Stimulated activated memory B cell treated with anti-CD40 and anti-IgM and Interleukin-4, amounts not matched to agents 10 μg/mL and 1 μg/mL and 100 μg/mL, for 72 hours (primary cell): ENCODE measurements at regions not wholly inside any gene's neighbourhood (a gene's known extent, or its start where the extent isn't known, plus 50 kb on each side); places are given as distances from the start of the nearest gene placed in this dataset.
"Not testable (repeated sequence)": the region's sequence is repeated elsewhere in the genome, so short reads cannot be mapped to it uniquely, and the experiment has no call there.

ENCODE experiments used
- ATAC-seq: fragments of 150-1000 bp; cut with Tn5 transposase; 2 replicates; pipeline ENCODE4 v1.10.0; 2021
- H3K27ac Mint-ChIP-seq: one replicate; pipeline ENCODE4 v1.8.0; 2022; ENCODE audit warnings: mild to moderate bottlenecking, mixed read lengths
- H3K27me3 Mint-ChIP-seq: one replicate; pipeline ENCODE4 v1.8.0; 2022; ENCODE audit warnings: mixed read lengths
- H3K36me3 Mint-ChIP-seq: one replicate; pipeline ENCODE4 v1.8.0; 2022; ENCODE audit warnings: mixed read lengths
- H3K4me1 Mint-ChIP-seq: one replicate; pipeline ENCODE4 v1.8.0; 2022; ENCODE audit warnings: mixed read lengths
- H3K4me3 Mint-ChIP-seq: one replicate; pipeline ENCODE4 v1.8.0; 2022; ENCODE audit warnings: mild to moderate bottlenecking, moderate library complexity, mixed read lengths
- H3K9me3 Mint-ChIP-seq: one replicate; pipeline ENCODE4 v1.8.0; 2022; ENCODE audit warnings: mixed read lengths

- Mint-ChIP-seq H3K27ac (no peak overlapping the region), H3K27me3 (no peaks in the 10 kb centered on the region), H3K4me1 (no peaks in the 10 kb centered on the region), H3K4me3 (no peak overlapping the region), H3K36me3 (no peaks in the 10 kb centered on the region), H3K9me3 (peaks cover 6% of the 10 kb centered on the region)
- ATAC-seq = no peak
Observed at GRCh38 chr11:98062714-98063113, 958.0 kb upstream of the CNTN5 start.

GRCh38 chr11:98068251-98068650 lies 952.5 kb upstream of the CNTN5 start:
- no peak overlapping the region for H3K4me3 Mint-ChIP-seq
- H3K27me3 Mint-ChIP-seq = no peaks in the 10 kb centered on the region
- H3K4me1 Mint-ChIP-seq = no peaks in the 10 kb centered on the region
- H3K9me3 Mint-ChIP-seq = peaks cover 3% of the 10 kb centered on the region
- H3K27ac Mint-ChIP-seq = no peak overlapping the region
- ATAC-seq = no peak
- no peaks in the 10 kb centered on the region for H3K36me3 Mint-ChIP-seq

- not testable (repeated sequence) for ATAC-seq, H3K4me3 Mint-ChIP-seq, H3K9me3 Mint-ChIP-seq, H3K27me3 Mint-ChIP-seq, H3K36me3 Mint-ChIP-seq, H3K27ac Mint-ChIP-seq, H3K4me1 Mint-ChIP-seq
Observed at GRCh38 chr11:98069147-98069546, 951.6 kb upstream of the CNTN5 start.

- H3K9me3 Mint-ChIP-seq = peaks cover 3% of the 10 kb centered on the region
- H3K4me1 Mint-ChIP-seq = no peaks in the 10 kb centered on the region
- no peaks in the 10 kb centered on the region for H3K27me3 Mint-ChIP-seq
- no peak overlapping the region for H3K27ac Mint-ChIP-seq
- no peak overlapping the region for H3K4me3 Mint-ChIP-seq
- no peak for ATAC-seq
- no peaks in the 10 kb centered on the region for H3K36me3 Mint-ChIP-seq
Observed at GRCh38 chr11:98069861-98070260, 950.9 kb upstream of the CNTN5 start.

- Mint-ChIP-seq H3K9me3 (peaks cover 12% of the 10 kb centered on the region), H3K27ac (no peak overlapping the region)
- no peak for ATAC-seq
Observed at GRCh38 chr11:98090861-98091505, 929.8 kb upstream of the CNTN5 start.

GRCh38 chr11:98099371-98099770 lies 921.4 kb upstream of the CNTN5 start:
- Mint-ChIP-seq H3K27me3 (no peaks in the 10 kb centered on the region), H3K27ac (no peak overlapping the region), H3K9me3 (peaks cover 9% of the 10 kb centered on the region), H3K4me1 (no peaks in the 10 kb centered on the region), H3K4me3 (no peak overlapping the region), H3K36me3 (no peaks in the 10 kb centered on the region)
- no peak for ATAC-seq

More at GRCh38 chr11:98090861-98091505, 929.8 kb upstream of the CNTN5 start:
- H3K4me3 Mint-ChIP-seq = no peak overlapping the region
- no peaks in the 10 kb centered on the region for H3K36me3 Mint-ChIP-seq
- no peaks in the 10 kb centered on the region for H3K27me3 Mint-ChIP-seq
- no peaks in the 10 kb centered on the region for H3K4me1 Mint-ChIP-seq

GRCh38 chr11:98100689-98101088 lies 920.1 kb upstream of the CNTN5 start:
- Mint-ChIP-seq H3K4me3 (no peak overlapping the region), H3K27ac (no peak overlapping the region), H3K9me3 (peaks cover 7% of the 10 kb centered on the region), H3K4me1 (no peaks in the 10 kb centered on the region), H3K36me3 (no peaks in the 10 kb centered on the region), H3K27me3 (no peaks in the 10 kb centered on the region)
- ATAC-seq = no peak

GRCh38 chr11:98101329-98101728 lies 919.4 kb upstream of the CNTN5 start:
- H3K9me3 Mint-ChIP-seq = peaks cover 7% of the 10 kb centered on the region
- H3K27me3 Mint-ChIP-seq = no peaks in the 10 kb centered on the region
- H3K36me3 Mint-ChIP-seq = no peaks in the 10 kb centered on the region
- no peak overlapping the region for H3K4me3 Mint-ChIP-seq
- H3K4me1 Mint-ChIP-seq = no peaks in the 10 kb centered on the region
- no peak overlapping the region for H3K27ac Mint-ChIP-seq
- no peak for ATAC-seq

- Mint-ChIP-seq H3K27me3 (no peaks in the 10 kb centered on the region), H3K4me3 (no peak overlapping the region), H3K36me3 (no peaks in the 10 kb centered on the region), H3K4me1 (no peaks in the 10 kb centered on the region), H3K27ac (no peak overlapping the region), H3K9me3 (peaks cover 7% of the 10 kb centered on the region)
- no peak for ATAC-seq
Observed at GRCh38 chr11:98104249-98104648, 916.5 kb upstream of the CNTN5 start.

GRCh38 chr11:98107736-98108135 lies 913.0 kb upstream of the CNTN5 start:
- no peaks in the 10 kb centered on the region for H3K27me3 Mint-ChIP-seq
- no peaks in the 10 kb centered on the region for H3K4me1 Mint-ChIP-seq
- ATAC-seq = no peak
- no peak overlapping the region for H3K4me3 Mint-ChIP-seq
- H3K27ac Mint-ChIP-seq = no peak overlapping the region
- no peaks in the 10 kb centered on the region for H3K36me3 Mint-ChIP-seq
- H3K9me3 Mint-ChIP-seq = no peaks in the 10 kb centered on the region

GRCh38 chr11:98110030-98110429 lies 910.7 kb upstream of the CNTN5 start:
- H3K27ac Mint-ChIP-seq = no peak overlapping the region

GRCh38 chr11:98115873-98116272 lies 904.9 kb upstream of the CNTN5 start:
- Mint-ChIP-seq H3K4me3 (no peak overlapping the region), H3K27me3 (no peaks in the 10 kb centered on the region), H3K9me3 (peaks cover 7% of the 10 kb centered on the region), H3K4me1 (no peaks in the 10 kb centered on the region), H3K27ac (no peak overlapping the region), H3K36me3 (no peaks in the 10 kb centered on the region)
- ATAC-seq = no peak

More at GRCh38 chr11:98110030-98110429, 910.7 kb upstream of the CNTN5 start:
- no peak overlapping the region for H3K4me3 Mint-ChIP-seq
- no peaks in the 10 kb centered on the region for H3K36me3 Mint-ChIP-seq
- no peaks in the 10 kb centered on the region for H3K9me3 Mint-ChIP-seq
- H3K27me3 Mint-ChIP-seq = no peaks in the 10 kb centered on the region
- ATAC-seq = no peak
- no peaks in the 10 kb centered on the region for H3K4me1 Mint-ChIP-seq

GRCh38 chr11:98130117-98130625 lies 890.6 kb upstream of the CNTN5 start:
- H3K4me3 Mint-ChIP-seq = no peak overlapping the region
- H3K36me3 Mint-ChIP-seq = no peaks in the 10 kb centered on the region
- ATAC-seq = no peak
- peaks cover 8% of the 10 kb centered on the region for H3K9me3 Mint-ChIP-seq
- no peaks in the 10 kb centered on the region for H3K4me1 Mint-ChIP-seq
- no peaks in the 10 kb centered on the region for H3K27me3 Mint-ChIP-seq
- no peak overlapping the region for H3K27ac Mint-ChIP-seq

- ATAC-seq = no peak
- Mint-ChIP-seq H3K4me3 (no peak overlapping the region), H3K4me1 (no peaks in the 10 kb centered on the region), H3K9me3 (peaks cover 7% of the 10 kb centered on the region), H3K27ac (no peak overlapping the region), H3K36me3 (no peaks in the 10 kb centered on the region), H3K27me3 (no peaks in the 10 kb centered on the region)
Observed at GRCh38 chr11:98136357-98136756, 884.4 kb upstream of the CNTN5 start.

- Mint-ChIP-seq H3K4me1 (no peaks in the 10 kb centered on the region), H3K27me3 (no peaks in the 10 kb centered on the region), H3K9me3 (peaks cover 6% of the 10 kb centered on the region), H3K4me3 (no peak overlapping the region), H3K36me3 (no peaks in the 10 kb centered on the region), H3K27ac (no peak overlapping the region)
- no peak for ATAC-seq
Observed at GRCh38 chr11:98137437-98137836, 883.3 kb upstream of the CNTN5 start.

- no peak overlapping the region for H3K27ac Mint-ChIP-seq
- H3K9me3 Mint-ChIP-seq = peaks cover 14% of the 10 kb centered on the region
- no peak for ATAC-seq
- H3K4me3 Mint-ChIP-seq = no peak overlapping the region
- H3K36me3 Mint-ChIP-seq = no peaks in the 10 kb centered on the region
- no peaks in the 10 kb centered on the region for H3K27me3 Mint-ChIP-seq
- H3K4me1 Mint-ChIP-seq = no peaks in the 10 kb centered on the region
Observed at GRCh38 chr11:98143661-98144060, 877.1 kb upstream of the CNTN5 start.
